ENCODE measurements at regions not wholly inside any gene's neighbourhood (a gene's known extent, or its start where the extent isn't known, plus 50 kb on each side); places are given as distances from the start of the nearest gene placed in this dataset.
"Not testable (repeated sequence)": the region's sequence is repeated elsewhere in the genome, so short reads cannot be mapped to it uniquely, and the experiment has no call there.

GRCh38 chr1:101592845-101593244, 356.0 kb downstream of the S1PR1 start:
- Histone ChIP-seq H3K27ac (no peak overlapping the region), H3K36me3 (no peaks in the 10 kb centered on the region), H3K9me3 (no peaks in the 10 kb centered on the region), H3K4me3 (no peak overlapping the region), H3K4me1 (no peaks in the 10 kb centered on the region), H3K27me3 (no peaks in the 10 kb centered on the region)
- TF ChIP-seq CTCF (IDR thresholded peaks at IDR 0.05) (no peak), POLR2AphosphoS5 (IDR thresholded peaks at IDR 0.05) (no peak), EP300 (IDR thresholded peaks at IDR 0.05) (no peak), POLR2A (IDR thresholded peaks at IDR 0.05) (no peak)
- intact Hi-C loops (cut with DNase I; ENCODE audit: low total_unique reads): no loop called here
- 78 to 92% (median 82%) methylated on average over 1 of the region's 1 CpG for WGBS, 5 donors
- no peak for DNase-seq

- Histone ChIP-seq H3K27ac (no peak overlapping the region), H3K9me3 (no peaks in the 10 kb centered on the region), H3K36me3 (no peaks in the 10 kb centered on the region), H3K4me1 (no peaks in the 10 kb centered on the region), H3K4me3 (no peak overlapping the region), H3K27me3 (no peaks in the 10 kb centered on the region)
- peak in 1 of 2 donors; percentile 24 for DNase-seq
- intact Hi-C loops (cut with DNase I; ENCODE audit: low total_unique reads): no loop called here
- 15 to 48% (median 24%) methylated on average over 2 of the region's 2 CpGs for WGBS, 5 donors
- TF ChIP-seq CTCF (IDR thresholded peaks at IDR 0.05) (no peak), EP300 (IDR thresholded peaks at IDR 0.05) (no peak)
These were observed 359.1 kb downstream of the S1PR1 start for GRCh38 chr1:101595881-101596374.

GRCh38 chr1:101600615-101601014, 363.8 kb downstream of the S1PR1 start:
- H3K27ac ChIP-seq; intact Hi-C loops (cut with DNase I; ENCODE audit: low total_unique reads): not testable (repeated sequence)
- WGBS, 5 donors: 65 to 85% (median 75%) methylated on average over 5 of the region's 5 CpGs

GRCh38 chr1:101603726-101604125, 366.9 kb downstream of the S1PR1 start:
- intact Hi-C loops (cut with DNase I; ENCODE audit: low total_unique reads): no loop called here
- no peak for DNase-seq
- TF ChIP-seq POLR2A (IDR thresholded peaks at IDR 0.05): no peak
- TF ChIP-seq CTCF (IDR thresholded peaks at IDR 0.05): no peak
- TF ChIP-seq POLR2AphosphoS5 (IDR thresholded peaks at IDR 0.05): no peak
- H3K4me3 ChIP-seq: no peak overlapping the region
- no peaks in the 10 kb centered on the region for H3K4me1 ChIP-seq
- H3K9me3 ChIP-seq: peaks cover 0 to 10% (median 3%) of the 10 kb centered on the region in 4 donors
- H3K27me3 ChIP-seq: no peaks in the 10 kb centered on the region
- 17 to 45% (median 27%) methylated on average over 1 of the region's 1 CpG for WGBS, 5 donors
- no peak overlapping the region for H3K27ac ChIP-seq
- H3K36me3 ChIP-seq: no peaks in the 10 kb centered on the region

More at GRCh38 chr1:101600615-101601014, 363.8 kb downstream of the S1PR1 start:
- not testable (repeated sequence) for DNase-seq, H3K9me3 ChIP-seq, H3K4me3 ChIP-seq, H3K4me1 ChIP-seq, H3K36me3 ChIP-seq, H3K27me3 ChIP-seq

- 38 to 51% (median 46%) methylated on average over 2 of the region's 2 CpGs for WGBS, 5 donors
- TF ChIP-seq POLR2A (IDR thresholded peaks at IDR 0.05): no peak
- TF ChIP-seq POLR2AphosphoS5 (IDR thresholded peaks at IDR 0.05): no peak
- no peak for TF ChIP-seq EP300 (IDR thresholded peaks at IDR 0.05)
- no peak for TF ChIP-seq CTCF (IDR thresholded peaks at IDR 0.05)
- DNase-seq: no peak
These were observed 369.1 kb downstream of the S1PR1 start for GRCh38 chr1:101605878-101606277.

More at GRCh38 chr1:101605878-101606277, 369.1 kb downstream of the S1PR1 start:
- Histone ChIP-seq H3K9me3 (peaks cover 0 to 26% (median 20%) of the 10 kb centered on the region in 4 donors), H3K36me3 (no peaks in the 10 kb centered on the region), H3K4me3 (no peak overlapping the region), H3K27me3 (no peaks in the 10 kb centered on the region), H3K27ac (no peak overlapping the region), H3K4me1 (no peaks in the 10 kb centered on the region)
- intact Hi-C loops (cut with DNase I; ENCODE audit: low total_unique reads): no loop called here
